IMR-90 (cell line): ENCODE measurements at regions not wholly inside any gene's neighbourhood (a gene's known extent, or its start where the extent isn't known, plus 50 kb on each side); places are given as distances from the start of the nearest gene placed in this dataset.

ENCODE experiments used
- ATAC-seq: fragments of 200-7000 bp; cut with Tn5 transposase; 2 replicates; pipeline ENCODE4 v1.9.1; 2020; ENCODE audit warnings: low read depth, mild to moderate bottlenecking, moderate library complexity
- BruUV-seq: library from RNA; stranded (reverse); fragments of 400-500 nt; replicated peaks from 2 replicates; lab custom pipeline; 2021; lab: Mats Ljungman, UMichigan
- CTCF ChIA-PET: fragments of 300-600 bp; formaldehyde crosslinking; extraction: SDS; loops from one replicate; lab custom pipeline; 2021; ENCODE audit warnings: antibody characterized with exemption; lab: Yijun Ruan, JAX
- POLR2A ChIA-PET: fragments of 300-600 bp; sonication (Branson Sonifier 250); formaldehyde crosslinking; loops from one replicate; lab custom pipeline; 2022; ENCODE audit warnings: antibody characterized with exemption; ENCODE audit not compliant: unreplicated experiment; lab: Charles Lee
- DNase-seq: peaks from one replicate; pipeline ENCODE4 v3.0.0; 2013
- H2AFZ ChIP-seq: replicated peaks from 2 replicates; pipeline ENCODE3; 2013; ENCODE audit warnings: low read length, mild to moderate bottlenecking; ENCODE audit not compliant: poor library complexity
- H2AK5ac ChIP-seq: 2 replicates; pipeline ENCODE4 v1.6.1; 2013; ENCODE audit warnings: low read depth, low read length, inconsistent platforms
- H2AK9ac ChIP-seq: replicated peaks from 2 replicates; pipeline ENCODE3; 2013; ENCODE audit warnings: mild to moderate bottlenecking, low read depth, low read length, moderate library complexity; ENCODE audit not compliant: poor library complexity
- H2BK120ac ChIP-seq: 2 replicates; pipeline ENCODE4 v1.6.1; 2013; ENCODE audit warnings: low read depth, low read length, inconsistent platforms
- H2BK15ac ChIP-seq: 3 replicates; pipeline ENCODE4 v1.6.1; 2013; ENCODE audit warnings: low read depth, low read length, inconsistent platforms
- H2BK20ac ChIP-seq: 2 replicates; pipeline ENCODE4 v1.6.1; 2013; ENCODE audit warnings: low read depth, mild to moderate bottlenecking, inconsistent platforms, low read length, moderate library complexity
- H2BK5ac ChIP-seq: 2 replicates; pipeline ENCODE4 v1.6.1; 2013; ENCODE audit warnings: mild to moderate bottlenecking, low read depth, low read length, inconsistent platforms; ENCODE audit not compliant: poor library complexity, severe bottlenecking
- H3K14ac ChIP-seq: replicated peaks from 2 replicates; pipeline ENCODE4 v1.6.1; 2013; ENCODE audit warnings: low read depth, low read length, inconsistent platforms
- H3K18ac ChIP-seq: 2 replicates; pipeline ENCODE4 v1.6.1; 2013; ENCODE audit warnings: low read depth, low read length, control low read depth
- H3K23ac ChIP-seq: 2 replicates; pipeline ENCODE4 v1.6.1; 2013; ENCODE audit warnings: low read depth, low read length, inconsistent platforms
- H3K27ac ChIP-seq: 2 replicates; pipeline ENCODE4 v1.5.1; 2013; ENCODE audit warnings: mild to moderate bottlenecking, control low read depth, low read length; ENCODE audit not compliant: insufficient read depth
- H3K27me3 ChIP-seq: 2 replicates; pipeline ENCODE4 v1.6.1; 2013; ENCODE audit warnings: low read length; ENCODE audit not compliant: control insufficient read depth, insufficient read depth
- H3K36me3 ChIP-seq: 2 replicates; pipeline ENCODE4 v1.6.1; 2013; ENCODE audit warnings: low read length, mixed read lengths; ENCODE audit not compliant: control insufficient read depth, insufficient read depth
- H3K4ac ChIP-seq: 2 replicates; pipeline ENCODE4 v1.6.1; 2013; ENCODE audit warnings: low read depth, low read length, inconsistent platforms
- H3K4me1 ChIP-seq: 2 replicates; pipeline ENCODE4 v1.6.1; 2013; ENCODE audit warnings: low read length, mixed read lengths; ENCODE audit not compliant: control insufficient read depth, insufficient read depth
- H3K4me2 ChIP-seq: 2 replicates; pipeline ENCODE4 v1.6.1; 2013; ENCODE audit warnings: low read depth, mild to moderate bottlenecking, control low read depth, low read length, moderate library complexity
- H3K4me3 ChIP-seq: 2 replicates; pipeline ENCODE4 v1.5.1; 2013; ENCODE audit warnings: low read depth, mild to moderate bottlenecking, control low read depth, low read length, moderate library complexity; ENCODE audit not compliant: insufficient read depth
- H3K56ac ChIP-seq: 2 replicates; pipeline ENCODE4 v1.6.1; 2013; ENCODE audit warnings: low read length, inconsistent platforms; ENCODE audit not compliant: insufficient read depth; ENCODE audit errors: extremely low read depth
- H3K79me1 ChIP-seq, 2 experiments: 2 replicates each; pipeline ENCODE4 v1.6.1; 2013; ENCODE audit warnings: low read length in 2 of 2, inconsistent platforms in 1 of 2, low read depth in 1 of 2
- H3K9ac ChIP-seq: 2 replicates; pipeline ENCODE4 v1.6.1; 2013; ENCODE audit warnings: low read depth, low read length, control low read depth
- H3K9me1 ChIP-seq: 2 replicates; pipeline ENCODE4 v1.6.1; 2013; ENCODE audit warnings: low read length, inconsistent platforms; ENCODE audit not compliant: insufficient read depth
- H3K9me3 ChIP-seq: 2 replicates; pipeline ENCODE4 v1.6.1; 2013; ENCODE audit warnings: low read length; ENCODE audit not compliant: control insufficient read depth, insufficient read depth
- H4K20me1 ChIP-seq: 2 replicates; pipeline ENCODE4 v1.6.1; 2013; ENCODE audit warnings: low read length, inconsistent platforms; ENCODE audit not compliant: insufficient read depth
- H4K5ac ChIP-seq: 2 replicates; pipeline ENCODE4 v1.6.1; 2013; ENCODE audit warnings: mild to moderate bottlenecking, low read depth, low read length, control low read depth
- H4K8ac ChIP-seq, 2 experiments: 2 replicates each; pipeline ENCODE4 v1.6.1; 2013; ENCODE audit warnings: low read depth in 2 of 2, low read length in 2 of 2, control low read depth in 1 of 2, inconsistent platforms in 1 of 2
- H4K91ac ChIP-seq: 2 replicates; pipeline ENCODE4 v1.6.1; 2013; ENCODE audit warnings: low read depth, low read length, inconsistent platforms; ENCODE audit not compliant: insufficient read depth
- FOS ChIP-seq: fragments of 150-350 bp; IDR thresholded peaks from 2 replicates; pipeline ENCODE4 v1.6.1; 2016; ENCODE audit warnings: low read depth, low read length
- MAZ ChIP-seq: IDR thresholded peaks from 2 replicates; pipeline ENCODE4 v1.6.1; 2012; ENCODE audit warnings: low read depth, mild to moderate bottlenecking, low read length, improper control_type of control experiment, moderate library complexity, borderline replicate concordance
- WGBS, 2 experiments: methylation state at CpG; one replicate each; pipeline versions ENCODE4 v1.1.5 to v1.1.7; 2013; ENCODE audit warnings: missing lambda C conversion rate in 2 of 2; ENCODE audit not compliant: insufficient read length in 1 of 2; ENCODE audit errors: extremely low coverage in 2 of 2; 5-methylcytosine and 5-hydroxymethylcytosine counted together
- dilution Hi-C: fragments of 300-500 bp; cut with HindIII; formaldehyde crosslinking; loops from one replicate; pipeline ENCODE4 v1.14.3; 2018; ENCODE audit warnings: low sequenced_read_pairs; ENCODE audit not compliant: unreplicated experiment
- in situ Hi-C: fragments of 300-500 bp; cut with MboI; formaldehyde crosslinking; loops from 3 replicates; pipeline ENCODE4 v1.14.3; 2019; ENCODE audit warnings: low sequenced_read_pairs, inconsistent platforms, mixed read lengths
- intact Hi-C: fragments of 100-400 bp; cut with micrococcal nuclease; formaldehyde crosslinking; loops from 2 replicates; pipeline ENCODE4 v1.10.0; 2022

DNA sequence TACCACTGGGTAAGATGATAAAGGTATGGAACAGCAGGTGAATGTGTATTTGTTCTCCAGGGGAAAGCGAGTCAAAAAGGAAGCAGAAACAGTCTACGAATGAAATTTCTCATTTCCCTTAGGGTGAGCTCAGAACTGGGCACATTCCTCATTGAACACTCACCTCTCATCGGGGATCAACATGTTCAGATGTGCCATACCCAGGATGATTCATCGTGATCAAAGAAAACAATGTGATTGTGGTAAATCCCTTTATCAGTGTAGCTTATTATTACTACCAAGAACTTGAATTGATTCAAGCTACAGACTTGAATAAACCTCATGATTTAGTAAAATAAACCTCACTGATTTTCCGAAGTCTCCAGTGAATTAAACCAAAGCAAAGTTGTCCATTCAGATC is 72.1 kb downstream of the GJD2 start:
- no CpG with 5 or more reads among the region's 5 CpGs for WGBS, 2 experiments
- Histone ChIP-seq H3K4me2 (no peak overlapping the region), H3K27ac (no peak overlapping the region), H3K9ac (no peak overlapping the region), H3K18ac (no peak overlapping the region), H3K9me3 (no peaks in the 10 kb centered on the region), H4K91ac (no peak overlapping the region), H3K4me3 (no peak overlapping the region), H3K56ac (no peak overlapping the region), H3K27me3 (peaks cover 14% of the 10 kb centered on the region), H2AK5ac (no peak overlapping the region), H3K4me1 (peaks cover 2% of the 10 kb centered on the region; the same call in 1 of the 2 replicates), H4K20me1 (no peaks in the 10 kb centered on the region), H3K4ac (no peak overlapping the region), H3K9me1 (no peaks in the 10 kb centered on the region; the same call in 1 of the 2 replicates), H2AK9ac (no peak overlapping the region), H2BK5ac (no peak overlapping the region), H4K5ac (no peak overlapping the region), H2BK15ac (no peak overlapping the region), H2BK120ac (no peak overlapping the region), H4K8ac (no peak overlapping the region), H3K14ac (no peak overlapping the region), H3K79me1 (no peaks in the 10 kb centered on the region), H3K23ac (no peak overlapping the region), H3K36me3 (no peaks in the 10 kb centered on the region), H2BK20ac (no peak overlapping the region), H2AFZ (no peak overlapping the region)
- no TSS peak for BruUV-seq
- ChIA-PET POLR2A (no interaction called here), CTCF (no interaction called here)
- intact Hi-C loops (no loop called here), in situ Hi-C loops (no loop called here), dilution Hi-C loops (no loop called here)
- TF ChIP-seq FOS (peak; percentile 30; the same call in 1 of the 2 replicates), MAZ (no peak)
- DNase-seq (peak; percentile 76), ATAC-seq (no peak)
